A549 (cell line): ENCODE measurements at regions not wholly inside any gene's neighbourhood (a gene's known extent, or its start where the extent isn't known, plus 50 kb on each side); places are given as distances from the start of the nearest gene placed in this dataset.

Source experiments
- CEBPB ChIP-seq, 2 experiments: fragments of >200 bp in 1 of 2; sonication (Bioruptor Twin) in 1 of 2; formaldehyde crosslinking in 1 of 2; IDR thresholded peaks; 2 replicates each; pipeline ENCODE4 v1.6.1; 2012 to 2016
- FOSL2 ChIP-seq, 2 experiments: fragments of 450-650 bp in 1 of 2; fragments of >200 bp in 1 of 2; sonication (Bioruptor Twin) in 1 of 2; formaldehyde crosslinking; IDR thresholded peaks; 2 replicates each; pipeline versions ENCODE4 v1.5.0 to v1.6.1; 2016 to 2020; ENCODE audit warnings: mild to moderate bottlenecking in 1 of 2, moderate library complexity in 1 of 2
- KDM1A ChIP-seq: fragments of 200-600 bp; sonication (generic); IDR thresholded peaks from 2 replicates; pipeline ENCODE4 v1.6.1; 2016; ENCODE audit warnings: low read depth, mild to moderate bottlenecking
- MYC ChIP-seq: IDR thresholded peaks from 2 replicates; pipeline ENCODE4 v1.6.1; 2012; ENCODE audit warnings: mild to moderate bottlenecking, inconsistent platforms, low read length, improper control_type of control experiment, borderline replicate concordance
- NR3C1 ChIP-seq: fragments of >200 bp; sonication (Bioruptor Twin); formaldehyde crosslinking; IDR thresholded peaks from 3 replicates; pipeline ENCODE4 v1.6.1; 2017
- POLR2A ChIP-seq: IDR thresholded peaks from 2 replicates; pipeline ENCODE4 v1.6.1; 2012; ENCODE audit warnings: mild to moderate bottlenecking, low read length
- TF ChIP-seq, protein P1 (sequence below): fragments of >200 bp; sonication (Bioruptor Twin); formaldehyde crosslinking; IDR thresholded peaks from 3 replicates; pipeline ENCODE4 v1.5.1; 2016
- TF ChIP-seq, protein P2 (sequence below): fragments of 450-650 bp; IDR thresholded peaks from 2 replicates; pipeline ENCODE4 v1.6.1; 2014; ENCODE audit warnings: antibody characterized with exemption
- TF ChIP-seq, protein P3 (sequence below): fragments of 150-350 bp; IDR thresholded peaks from 2 replicates; pipeline ENCODE4 v1.6.1; 2014; ENCODE audit warnings: low read depth, mild to moderate bottlenecking, low read length

- TF ChIP-seq, protein P1, sequence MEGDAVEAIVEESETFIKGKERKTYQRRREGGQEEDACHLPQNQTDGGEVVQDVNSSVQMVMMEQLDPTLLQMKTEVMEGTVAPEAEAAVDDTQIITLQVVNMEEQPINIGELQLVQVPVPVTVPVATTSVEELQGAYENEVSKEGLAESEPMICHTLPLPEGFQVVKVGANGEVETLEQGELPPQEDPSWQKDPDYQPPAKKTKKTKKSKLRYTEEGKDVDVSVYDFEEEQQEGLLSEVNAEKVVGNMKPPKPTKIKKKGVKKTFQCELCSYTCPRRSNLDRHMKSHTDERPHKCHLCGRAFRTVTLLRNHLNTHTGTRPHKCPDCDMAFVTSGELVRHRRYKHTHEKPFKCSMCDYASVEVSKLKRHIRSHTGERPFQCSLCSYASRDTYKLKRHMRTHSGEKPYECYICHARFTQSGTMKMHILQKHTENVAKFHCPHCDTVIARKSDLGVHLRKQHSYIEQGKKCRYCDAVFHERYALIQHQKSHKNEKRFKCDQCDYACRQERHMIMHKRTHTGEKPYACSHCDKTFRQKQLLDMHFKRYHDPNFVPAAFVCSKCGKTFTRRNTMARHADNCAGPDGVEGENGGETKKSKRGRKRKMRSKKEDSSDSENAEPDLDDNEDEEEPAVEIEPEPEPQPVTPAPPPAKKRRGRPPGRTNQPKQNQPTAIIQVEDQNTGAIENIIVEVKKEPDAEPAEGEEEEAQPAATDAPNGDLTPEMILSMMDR, result no peak
- TF ChIP-seq NR3C1 (no peak), MYC (no peak), KDM1A (no peak), POLR2A (no peak), FOSL2 (IDR thresholded peaks at IDR 0.05) (no peak), FOSL2 (CRISPR knock-in tag; IDR thresholded peaks at IDR 0.05) (no peak), CEBPB (IDR thresholded peaks at IDR 0.05) (no peak)
- TF ChIP-seq, protein P2, sequence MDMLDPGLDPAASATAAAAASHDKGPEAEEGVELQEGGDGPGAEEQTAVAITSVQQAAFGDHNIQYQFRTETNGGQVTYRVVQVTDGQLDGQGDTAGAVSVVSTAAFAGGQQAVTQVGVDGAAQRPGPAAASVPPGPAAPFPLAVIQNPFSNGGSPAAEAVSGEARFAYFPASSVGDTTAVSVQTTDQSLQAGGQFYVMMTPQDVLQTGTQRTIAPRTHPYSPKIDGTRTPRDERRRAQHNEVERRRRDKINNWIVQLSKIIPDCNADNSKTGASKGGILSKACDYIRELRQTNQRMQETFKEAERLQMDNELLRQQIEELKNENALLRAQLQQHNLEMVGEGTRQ, result no peak
- TF ChIP-seq, protein P3, sequence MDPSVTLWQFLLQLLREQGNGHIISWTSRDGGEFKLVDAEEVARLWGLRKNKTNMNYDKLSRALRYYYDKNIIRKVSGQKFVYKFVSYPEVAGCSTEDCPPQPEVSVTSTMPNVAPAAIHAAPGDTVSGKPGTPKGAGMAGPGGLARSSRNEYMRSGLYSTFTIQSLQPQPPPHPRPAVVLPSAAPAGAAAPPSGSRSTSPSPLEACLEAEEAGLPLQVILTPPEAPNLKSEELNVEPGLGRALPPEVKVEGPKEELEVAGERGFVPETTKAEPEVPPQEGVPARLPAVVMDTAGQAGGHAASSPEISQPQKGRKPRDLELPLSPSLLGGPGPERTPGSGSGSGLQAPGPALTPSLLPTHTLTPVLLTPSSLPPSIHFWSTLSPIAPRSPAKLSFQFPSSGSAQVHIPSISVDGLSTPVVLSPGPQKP, result no peak
These were observed 549.5 kb upstream of the JARID2 start for GRCh38 chr6:14696367-14696766.
